GM12891 (cell line): ENCODE measurements at regions not wholly inside any gene's neighbourhood (a gene's known extent, or its start where the extent isn't known, plus 50 kb on each side); places are given as distances from the start of the nearest gene placed in this dataset.

Source experiments
- DNase-seq: peaks from one replicate; pipeline ENCODE4 v3.0.0; 2011; ENCODE audit warnings: low spot score; ENCODE audit not compliant: insufficient read length
- FAIRE-seq: peaks from 2 replicates; lab custom pipeline; 2011; peaks lifted over from hg19 to GRCh38; lab: Jason Lieb, UNC
- PAX5 ChIP-seq: IDR thresholded peaks from 2 replicates; pipeline ENCODE4 v1.6.1; 2011; ENCODE audit warnings: low read length, moderate library complexity, mild to moderate bottlenecking; ENCODE audit not compliant: insufficient read depth, severe bottlenecking
- POLR2A ChIP-seq: IDR thresholded peaks from 2 replicates; pipeline ENCODE4 v1.6.1; 2011; ENCODE audit warnings: low read depth, low read length, control low read depth
- POLR2AphosphoS5 ChIP-seq: IDR thresholded peaks from 2 replicates; pipeline ENCODE4 v1.6.1; 2011; ENCODE audit warnings: low read depth, low read length, control low read depth
- POU2F2 ChIP-seq: IDR thresholded peaks from 2 replicates; pipeline ENCODE4 v1.6.1; 2011; ENCODE audit warnings: low read depth, mild to moderate bottlenecking, control low read depth, low read length, moderate library complexity
- SPI1 ChIP-seq: IDR thresholded peaks from 2 replicates; pipeline ENCODE4 v1.6.1; 2011; ENCODE audit warnings: low read depth, low read length, control low read depth
- TAF1 ChIP-seq: IDR thresholded peaks from 2 replicates; pipeline ENCODE4 v1.6.1; 2011; ENCODE audit warnings: low read depth, low read length, control low read depth

- FAIRE-seq (no peak), DNase-seq (no peak)
- TF ChIP-seq POLR2A (no peak), PAX5 (no peak), SPI1 (no peak), POU2F2 (no peak), TAF1 (no peak), POLR2AphosphoS5 (no peak)
Measured at GRCh38 chr1:71200503-71200902, 119.7 kb upstream of the ZRANB2 start.

DNA sequence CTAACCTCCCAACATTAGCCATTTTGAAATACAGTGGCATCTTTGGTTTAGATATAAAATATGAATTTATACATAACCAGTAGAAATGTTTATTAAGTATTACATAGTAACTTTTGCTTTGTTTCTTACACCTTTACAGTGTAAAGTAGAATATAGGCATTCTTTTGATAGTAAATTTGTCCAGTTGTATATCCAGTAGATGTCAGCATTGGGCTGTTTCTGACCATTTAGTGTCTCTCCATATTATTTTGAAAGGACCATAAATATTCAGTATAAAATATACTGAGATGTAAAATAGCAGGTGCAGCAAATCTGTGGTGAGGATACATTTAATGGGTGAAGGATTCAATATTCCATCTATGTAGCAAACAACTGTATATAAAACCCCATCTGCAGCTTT, 115.8 kb upstream of the ZRANB2 start:
- FAIRE-seq (no peak), DNase-seq (no peak)
- TF ChIP-seq POU2F2 (no peak), TAF1 (no peak), POLR2A (no peak), POLR2AphosphoS5 (no peak), PAX5 (no peak), SPI1 (no peak)

- no peak for FAIRE-seq
- TF ChIP-seq PAX5, result no peak
- TF ChIP-seq TAF1, result no peak
- TF ChIP-seq POU2F2, result no peak
- TF ChIP-seq POLR2AphosphoS5, result no peak
- no peak for TF ChIP-seq POLR2A
- TF ChIP-seq SPI1, result no peak
- no peak for DNase-seq
Measured at GRCh38 chr1:71193153-71193552, 112.3 kb upstream of the ZRANB2 start.

DNA sequence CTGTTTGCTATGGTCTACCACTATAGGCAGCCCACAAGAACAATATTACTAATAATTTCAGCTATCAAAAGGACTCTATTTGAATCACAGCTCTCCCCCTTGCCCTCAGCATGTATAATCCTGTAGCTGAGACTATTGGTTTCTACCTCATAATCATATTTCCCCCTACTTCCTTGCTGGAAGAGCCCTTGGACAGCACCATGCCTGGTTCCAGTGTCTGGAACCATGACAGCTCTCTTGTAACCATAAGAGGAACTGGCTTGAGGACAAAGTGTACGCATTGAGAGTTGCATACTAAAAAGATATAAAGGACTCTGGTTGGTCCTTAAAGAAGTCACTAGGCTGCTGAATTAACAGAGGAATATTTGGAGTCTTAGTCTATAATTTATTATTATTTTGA, 110.7 kb upstream of the ZRANB2 start:
- no peak for FAIRE-seq
- DNase-seq, result no peak
- TF ChIP-seq TAF1 (no peak), POU2F2 (no peak), POLR2AphosphoS5 (no peak), POLR2A (no peak), SPI1 (no peak), PAX5 (no peak)

GRCh38 chr1:71190843-71191242, 110.0 kb upstream of the ZRANB2 start:
- FAIRE-seq (no peak), DNase-seq (no peak)
- no peak for TF ChIP-seq POU2F2
- TF ChIP-seq TAF1, result no peak
- TF ChIP-seq SPI1, result no peak
- TF ChIP-seq PAX5, result no peak
- no peak for TF ChIP-seq POLR2AphosphoS5
- no peak for TF ChIP-seq POLR2A

DNA sequence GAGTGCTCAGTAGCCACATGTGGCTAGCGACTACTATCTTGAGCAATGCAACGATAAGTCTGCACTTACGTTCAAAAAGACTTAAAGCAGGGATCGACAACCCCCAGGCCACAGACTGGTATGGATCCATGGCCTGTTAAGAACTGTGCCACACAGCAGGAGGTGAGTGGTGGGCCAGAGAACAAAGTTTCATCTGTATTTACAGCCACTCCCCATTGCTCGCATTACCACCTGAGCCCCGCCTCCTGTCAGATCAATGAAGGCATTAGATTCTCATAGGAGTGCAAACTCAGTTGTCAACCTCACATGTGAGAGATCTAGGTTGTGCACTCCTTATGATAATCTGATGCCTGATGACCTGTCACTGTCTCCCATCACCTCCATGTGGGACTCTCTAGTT, 103.6 kb upstream of the ZRANB2 start:
- TF ChIP-seq POU2F2, result no peak
- TF ChIP-seq SPI1, result no peak
- TF ChIP-seq PAX5, result no peak
- DNase-seq (no peak), FAIRE-seq (no peak)

GRCh38 chr1:71179997-71180396, 99.2 kb upstream of the ZRANB2 start:
- FAIRE-seq (no peak), DNase-seq (no peak)
- TF ChIP-seq TAF1, result no peak
- TF ChIP-seq POLR2A, result no peak
- TF ChIP-seq PAX5, result no peak
- no peak for TF ChIP-seq POU2F2

DNA sequence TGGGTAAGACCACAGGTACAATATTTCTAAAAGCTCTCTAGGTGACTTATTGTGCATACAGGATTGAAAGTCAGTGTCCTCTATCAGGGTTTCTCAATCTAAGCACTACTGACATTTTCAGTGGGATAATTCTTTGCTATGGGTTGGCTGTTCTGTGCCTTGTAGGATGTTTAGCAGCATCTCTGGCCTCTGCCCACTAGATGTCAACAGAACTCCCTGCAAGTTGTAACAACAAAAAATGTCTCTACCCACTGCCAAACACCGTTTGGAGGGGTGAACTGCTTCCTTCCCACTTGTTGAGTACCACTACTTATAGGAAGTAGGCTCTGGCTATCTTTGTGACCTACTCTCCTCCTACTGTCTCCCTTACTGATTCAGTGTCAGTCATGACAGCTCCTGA, 90.1 kb upstream of the ZRANB2 start:
- FAIRE-seq (no peak), DNase-seq (no peak)
- TF ChIP-seq TAF1 (no peak), POLR2AphosphoS5 (no peak), POLR2A (no peak), PAX5 (no peak), POU2F2 (no peak), SPI1 (no peak)

DNA sequence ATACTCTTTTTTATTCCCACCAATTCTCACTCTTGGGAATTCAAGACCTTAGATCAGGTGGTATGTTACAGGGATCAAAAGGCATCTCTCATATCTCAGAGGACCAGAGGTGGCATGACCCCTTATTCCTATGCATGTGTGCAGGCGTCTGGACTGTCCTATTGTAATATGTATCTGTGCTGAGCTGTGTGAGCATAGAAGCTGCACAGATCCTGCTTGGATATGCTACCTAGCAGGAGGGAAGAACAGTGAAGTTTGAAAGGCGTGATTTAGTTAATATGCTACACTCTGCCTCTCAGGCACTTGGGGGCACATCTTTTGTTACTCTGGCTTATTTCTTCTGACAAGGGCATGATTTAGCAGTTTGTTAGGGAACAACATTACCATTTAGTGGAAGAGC, 86.7 kb upstream of the ZRANB2 start:
- no peak for TF ChIP-seq PAX5
- no peak for TF ChIP-seq POLR2AphosphoS5
- no peak for TF ChIP-seq POLR2A
- TF ChIP-seq TAF1, result no peak
- no peak for TF ChIP-seq POU2F2
- no peak for TF ChIP-seq SPI1
- DNase-seq, result no peak
- no peak for FAIRE-seq

GRCh38 chr1:71166178-71167173, 85.6 kb upstream of the ZRANB2 start:
- no peak for DNase-seq
- no peak for FAIRE-seq
- TF ChIP-seq TAF1, result no peak
- no peak for TF ChIP-seq POLR2AphosphoS5
- no peak for TF ChIP-seq SPI1
- TF ChIP-seq POU2F2, result no peak
- no peak for TF ChIP-seq PAX5
- no peak for TF ChIP-seq POLR2A
